SHP77 (cell line): ENCODE measurements at regions not wholly inside any gene's neighbourhood (a gene's known extent, or its start where the extent isn't known, plus 50 kb on each side); places are given as distances from the start of the nearest gene placed in this dataset.

ENCODE experiments used
- DNase-seq, 2 experiments: peaks; one replicate each; lab custom pipeline; 2025; lab: John Stamatoyannopoulos, UW

DNA sequence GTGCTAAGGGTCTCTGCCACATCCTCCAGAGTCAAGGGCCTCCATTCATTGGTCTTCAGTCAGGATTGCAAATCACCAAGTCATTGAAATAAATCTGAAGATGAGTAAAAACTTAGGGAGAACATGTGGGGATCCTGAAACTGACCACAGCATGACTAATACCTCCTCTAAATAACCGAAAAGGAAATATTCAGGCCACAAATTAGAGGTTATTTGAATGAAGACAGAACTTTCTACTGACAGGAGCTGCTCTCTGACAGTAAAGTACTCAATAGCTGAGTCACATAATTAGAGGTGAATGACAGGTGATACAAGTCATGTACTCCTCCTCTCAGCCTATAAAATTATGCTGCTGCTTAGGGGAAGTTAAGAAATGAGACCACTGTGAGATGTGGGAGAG, 240.2 kb upstream of the F9 start:
- no peak for DNase-seq

DNA sequence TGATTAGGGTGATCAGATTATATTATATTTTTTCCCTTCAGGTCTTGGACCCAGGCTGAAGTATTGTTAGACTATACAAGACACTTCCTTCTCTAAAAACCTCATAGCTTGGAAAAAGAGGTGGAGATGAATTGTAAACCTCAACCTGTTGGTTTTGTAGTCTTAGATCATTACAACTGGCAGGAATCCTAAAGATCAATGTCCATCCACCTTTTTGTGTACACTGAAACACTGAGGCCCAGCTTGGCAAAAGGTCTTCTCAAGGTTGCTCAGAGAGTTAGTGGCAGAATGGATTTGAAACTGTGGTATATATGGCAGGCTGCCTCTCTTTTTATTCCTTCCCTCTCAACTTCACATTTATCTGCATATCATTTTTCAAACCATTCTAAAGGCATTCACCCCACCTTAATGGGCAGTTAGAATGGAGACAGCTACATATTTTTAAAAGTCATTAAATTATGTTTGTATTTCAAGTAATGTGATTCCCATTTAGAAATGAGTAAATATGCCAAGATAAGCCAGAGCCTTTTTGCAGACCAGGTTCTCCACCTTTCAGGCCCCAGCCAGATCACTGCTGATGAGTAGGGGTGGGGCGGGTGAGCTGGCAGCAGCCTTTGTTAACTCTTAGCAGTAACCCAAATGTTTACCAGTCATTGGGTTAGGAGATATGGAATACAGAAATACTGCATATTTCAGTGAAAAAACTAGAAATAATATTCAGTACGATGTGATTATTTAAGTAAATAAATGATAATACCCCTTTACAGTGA, 243.2 kb upstream of the F9 start:
- DNase-seq = no peak

DNA sequence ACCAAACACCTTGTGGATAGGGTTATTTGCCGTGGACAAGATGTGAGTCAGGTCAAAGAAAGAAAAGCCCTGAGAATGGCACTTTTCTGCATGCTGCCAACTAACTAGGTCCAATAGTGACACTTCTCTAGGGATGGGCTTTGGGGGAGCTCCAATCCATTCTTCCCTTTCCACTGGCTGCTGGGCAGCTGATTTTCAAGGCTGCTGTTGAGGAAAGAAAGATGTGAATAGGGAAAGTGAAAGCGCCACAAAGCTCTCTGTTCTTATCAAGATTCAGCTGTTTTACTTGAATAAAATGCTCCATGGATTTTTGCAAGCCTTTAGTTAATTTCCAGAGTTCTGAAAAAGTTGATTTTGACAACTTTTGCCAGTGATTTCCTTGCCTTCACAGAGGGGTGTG, 244.2 kb upstream of the F9 start:
- DNase-seq = no peak

DNA sequence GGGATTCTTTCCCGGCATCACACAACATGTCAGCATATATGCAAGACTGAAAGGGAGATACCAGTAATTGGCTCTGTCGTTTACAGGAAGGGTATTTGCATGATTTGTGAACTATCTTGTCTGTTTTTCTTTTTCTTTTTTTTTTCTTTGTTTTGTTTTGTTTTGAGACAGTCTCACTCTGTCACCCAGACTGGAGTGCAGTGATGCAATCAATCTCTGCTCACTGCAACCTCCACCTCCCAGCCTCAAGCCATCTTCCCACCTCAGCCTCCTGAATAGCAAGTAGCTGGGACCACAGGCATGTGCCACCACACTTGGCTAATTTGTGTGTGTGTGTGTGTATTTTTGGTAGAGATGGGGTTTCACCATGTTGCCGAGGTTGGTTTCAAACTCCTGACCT, 262.7 kb upstream of the F9 start:
- no peak for DNase-seq

DNA sequence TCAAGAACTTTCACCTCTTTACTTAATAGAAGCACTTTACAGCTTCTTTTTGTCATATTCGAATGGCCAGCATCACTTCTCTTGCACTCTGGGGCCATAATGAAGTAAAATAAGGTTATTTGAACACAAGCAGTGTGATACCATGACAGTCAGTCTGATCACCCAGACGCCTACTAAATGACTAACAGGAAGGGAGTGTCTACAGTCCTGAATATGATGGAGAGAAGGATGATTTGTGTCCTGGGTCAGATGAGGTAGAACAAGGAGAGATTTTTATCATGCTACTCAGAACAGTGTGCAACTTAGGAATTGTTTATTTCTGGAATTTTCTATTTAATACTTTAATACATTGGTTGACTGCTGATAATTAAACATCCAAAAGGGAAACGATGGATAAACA, 284.2 kb upstream of the F9 start:
- no peak for DNase-seq

DNA sequence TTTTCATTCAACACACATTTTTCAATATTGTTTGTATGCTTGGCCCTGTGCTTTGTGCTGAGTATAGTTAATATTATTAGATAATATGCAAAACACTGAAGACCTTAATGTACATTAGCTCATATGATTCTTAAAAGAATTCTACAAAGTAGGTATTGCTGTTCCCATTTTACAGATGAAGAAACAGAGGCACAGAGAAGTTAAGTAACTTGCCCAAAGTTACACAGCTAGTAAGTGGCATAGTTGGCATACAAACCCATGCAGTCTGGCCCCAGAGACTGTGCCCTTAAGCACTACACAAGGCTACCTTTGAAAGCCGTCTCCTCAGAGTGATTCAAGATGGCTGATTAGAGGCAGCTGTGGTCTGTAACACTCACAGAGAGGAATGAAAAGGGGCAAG, 293.4 kb upstream of the F9 start:
- no peak for DNase-seq

DNA sequence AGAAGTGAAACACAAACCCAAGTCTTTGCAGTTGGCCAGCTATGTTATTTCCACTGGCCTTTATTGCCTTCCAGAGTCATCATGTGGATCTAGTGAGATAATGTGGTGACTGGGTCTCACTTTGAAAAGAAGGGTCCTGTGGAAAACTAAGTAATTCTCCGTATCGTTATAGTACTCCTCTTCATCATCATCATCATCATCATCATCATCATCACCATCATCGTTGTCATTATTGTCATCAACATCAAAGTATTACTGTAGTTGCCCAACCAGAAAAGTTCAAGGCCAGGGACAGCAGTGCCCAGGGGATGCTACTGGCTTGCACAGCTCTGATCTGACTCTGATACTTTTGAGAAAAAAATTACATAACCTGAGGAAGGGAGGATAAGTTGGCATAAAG, 295.6 kb upstream of the F9 start:
- no peak for DNase-seq

DNA sequence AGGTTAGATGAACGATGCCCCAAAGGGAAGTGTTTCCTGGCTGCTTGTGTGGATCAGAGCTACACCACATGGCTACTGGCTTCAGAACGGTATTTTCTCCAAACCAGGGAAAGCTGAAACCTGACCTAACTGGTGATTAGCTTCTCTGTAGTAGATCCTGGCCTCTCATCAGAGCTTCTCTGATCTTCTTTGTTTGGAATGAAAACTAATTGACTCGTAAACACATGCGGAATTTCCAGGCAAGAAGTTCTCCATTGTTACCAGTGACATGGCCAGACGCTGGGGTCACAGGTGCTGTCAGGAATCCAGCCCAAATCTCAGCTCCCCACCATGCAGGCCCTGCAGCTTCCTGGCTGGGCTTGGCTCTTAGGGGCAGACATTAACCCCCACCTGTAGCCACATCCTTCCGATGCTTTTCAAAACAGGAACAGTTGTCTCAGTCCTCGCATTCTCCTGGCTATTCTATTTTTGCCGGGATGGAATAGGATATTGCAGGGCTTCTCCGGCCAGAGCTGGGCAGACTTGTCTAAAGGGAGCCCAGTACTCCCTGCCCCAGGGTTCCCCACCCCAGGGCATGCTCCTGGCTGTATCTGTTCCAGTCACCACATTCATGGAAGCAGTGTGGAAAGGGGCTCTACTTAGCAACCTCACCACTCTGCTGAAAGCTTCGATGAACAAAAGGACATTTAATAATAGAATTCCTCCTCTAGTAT, 305.4 kb upstream of the F9 start:
- no peak for DNase-seq

DNA sequence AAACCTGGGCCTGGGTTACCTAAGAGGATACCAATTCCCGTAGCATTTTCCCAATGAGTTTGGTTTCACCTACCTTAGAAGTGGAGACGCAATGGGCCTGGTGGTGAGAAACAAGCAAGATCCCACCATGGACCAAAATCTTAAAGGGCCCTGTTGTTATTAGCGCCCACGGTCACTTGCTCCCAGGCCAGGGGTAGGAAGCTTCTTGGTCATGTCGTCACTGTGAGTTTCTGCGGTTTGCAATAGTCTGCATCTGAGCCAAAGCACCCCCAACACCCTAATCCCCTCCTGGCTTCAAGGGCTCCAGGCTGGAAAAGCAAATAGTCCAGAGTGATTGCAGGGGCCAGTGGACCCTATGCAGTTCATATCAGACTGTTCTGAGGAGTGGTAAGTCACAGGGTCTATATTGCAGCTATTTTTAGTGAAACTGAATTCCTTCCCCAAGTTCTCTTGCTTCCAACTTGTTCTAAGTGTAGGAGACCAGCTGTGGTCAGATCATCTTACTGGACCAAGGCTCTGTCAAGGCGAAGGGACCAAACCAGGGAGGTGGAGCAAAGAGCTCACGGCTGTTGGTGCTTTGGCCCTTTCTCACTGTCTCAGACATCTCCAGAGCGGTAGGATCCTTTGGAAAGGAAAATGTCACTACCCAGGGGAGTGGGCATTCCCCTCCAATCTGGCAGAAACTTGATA, 307.9 kb upstream of the F9 start:
- no peak for DNase-seq

DNA sequence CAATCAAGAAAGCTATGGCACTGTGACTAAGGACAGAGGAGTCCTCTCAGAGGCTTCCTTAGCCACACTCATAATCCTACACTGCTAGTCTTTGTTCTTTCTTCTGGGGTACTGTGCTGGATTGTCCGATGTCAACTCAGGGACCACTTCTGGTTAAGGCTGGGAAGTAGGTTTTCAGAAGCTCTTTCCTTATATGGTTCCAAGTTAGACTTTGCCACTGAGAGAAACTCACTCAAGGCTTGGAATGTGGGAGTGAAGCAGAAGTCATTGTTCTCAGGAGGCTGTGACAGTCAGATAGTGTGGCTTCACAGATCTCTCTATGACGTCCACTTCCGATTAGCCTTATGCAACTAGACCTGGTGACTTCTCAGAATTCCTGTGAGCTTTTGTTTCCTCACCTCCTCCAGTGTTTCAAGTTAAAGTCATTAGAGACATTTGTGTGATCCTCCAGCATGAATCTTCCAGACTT, 317.3 kb upstream of the F9 start:
- no peak for DNase-seq

DNA sequence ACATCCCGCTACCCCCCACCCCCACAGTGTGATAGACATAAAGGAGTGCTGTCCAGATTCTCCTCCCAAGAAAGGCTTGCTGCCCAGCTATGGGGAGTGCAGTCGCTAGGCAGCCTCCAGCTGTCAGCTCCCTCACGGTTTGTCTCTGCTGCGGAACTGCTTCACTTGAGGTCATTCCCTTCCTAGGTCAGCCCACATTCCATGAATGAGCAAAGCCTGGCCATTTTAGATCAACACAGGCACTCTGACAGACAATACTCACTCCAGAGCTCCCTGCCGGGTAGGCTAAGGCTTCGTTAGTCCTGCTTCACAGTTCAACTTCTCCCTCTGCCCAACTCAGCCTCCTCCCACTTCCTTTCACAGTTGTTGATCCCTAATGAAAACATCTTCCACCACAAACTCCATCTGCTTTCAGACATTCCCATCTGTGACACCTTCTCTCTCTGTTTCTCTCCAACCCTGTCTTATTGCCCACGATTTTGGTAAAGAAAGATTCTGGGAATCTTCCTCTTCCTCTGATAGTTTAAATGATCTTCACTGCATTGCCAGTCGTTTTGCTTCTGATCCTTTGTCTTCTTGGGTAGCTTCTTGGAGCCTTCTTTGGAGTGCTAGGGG, 318.9 kb upstream of the F9 start:
- DNase-seq = no peak

DNA sequence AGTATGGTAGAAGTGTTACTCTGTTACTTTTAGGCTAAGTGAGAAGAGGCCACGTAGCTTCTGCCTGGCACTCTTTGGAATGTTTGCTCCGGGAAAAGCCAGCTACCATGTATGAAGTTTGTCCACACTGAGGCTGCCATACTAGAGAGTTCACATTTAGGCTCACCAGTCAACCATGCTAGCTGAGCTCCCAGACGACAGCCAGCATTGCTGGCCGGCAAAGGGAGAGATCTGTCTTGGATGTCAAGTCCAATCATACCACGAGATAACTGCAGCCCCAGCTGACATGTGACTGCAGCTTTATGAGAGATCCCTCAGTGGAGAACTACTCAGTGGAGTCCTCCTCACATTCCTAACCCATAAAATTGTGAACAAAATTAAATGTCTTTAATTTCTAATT, 321.2 kb upstream of the F9 start:
- DNase-seq = no peak

DNA sequence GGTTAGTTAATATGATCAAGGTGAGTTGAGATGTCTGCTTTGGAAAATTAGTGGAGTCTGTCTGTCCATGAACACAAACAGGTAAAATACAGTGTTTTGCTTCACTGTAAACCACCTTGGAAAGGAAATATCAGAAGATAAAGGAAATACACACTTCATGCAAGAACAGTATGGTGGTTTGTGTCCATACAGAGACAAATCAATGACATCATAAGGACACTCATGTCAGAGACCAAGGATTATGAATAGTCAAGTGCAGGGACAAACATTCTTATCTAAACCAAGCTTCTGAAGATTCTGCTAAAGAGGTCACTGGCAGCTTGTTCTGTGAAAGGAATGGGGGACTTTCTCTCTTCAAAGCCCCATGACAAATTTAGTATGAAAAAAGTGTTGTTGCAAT, 322.9 kb upstream of the F9 start:
- DNase-seq = no peak

DNA sequence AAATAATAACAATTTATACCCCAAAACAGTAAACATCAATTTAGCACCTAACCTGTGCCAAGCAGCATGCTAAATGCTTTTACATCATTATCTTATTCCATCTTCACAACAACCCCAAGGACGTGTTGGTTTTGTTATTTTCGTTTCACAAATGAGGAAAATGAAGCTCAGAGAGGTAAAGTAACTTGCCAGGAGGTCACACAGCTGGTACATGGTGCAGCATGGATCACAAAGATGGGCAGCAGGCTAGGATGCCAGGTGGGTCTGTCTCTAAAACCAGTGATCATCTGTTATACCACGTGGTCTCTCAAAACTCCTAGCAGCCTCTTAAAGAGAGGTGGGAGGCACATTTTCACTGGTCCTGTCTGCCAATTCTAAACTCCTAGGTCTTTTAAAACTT, 323.6 kb upstream of the F9 start:
- no peak for DNase-seq

DNA sequence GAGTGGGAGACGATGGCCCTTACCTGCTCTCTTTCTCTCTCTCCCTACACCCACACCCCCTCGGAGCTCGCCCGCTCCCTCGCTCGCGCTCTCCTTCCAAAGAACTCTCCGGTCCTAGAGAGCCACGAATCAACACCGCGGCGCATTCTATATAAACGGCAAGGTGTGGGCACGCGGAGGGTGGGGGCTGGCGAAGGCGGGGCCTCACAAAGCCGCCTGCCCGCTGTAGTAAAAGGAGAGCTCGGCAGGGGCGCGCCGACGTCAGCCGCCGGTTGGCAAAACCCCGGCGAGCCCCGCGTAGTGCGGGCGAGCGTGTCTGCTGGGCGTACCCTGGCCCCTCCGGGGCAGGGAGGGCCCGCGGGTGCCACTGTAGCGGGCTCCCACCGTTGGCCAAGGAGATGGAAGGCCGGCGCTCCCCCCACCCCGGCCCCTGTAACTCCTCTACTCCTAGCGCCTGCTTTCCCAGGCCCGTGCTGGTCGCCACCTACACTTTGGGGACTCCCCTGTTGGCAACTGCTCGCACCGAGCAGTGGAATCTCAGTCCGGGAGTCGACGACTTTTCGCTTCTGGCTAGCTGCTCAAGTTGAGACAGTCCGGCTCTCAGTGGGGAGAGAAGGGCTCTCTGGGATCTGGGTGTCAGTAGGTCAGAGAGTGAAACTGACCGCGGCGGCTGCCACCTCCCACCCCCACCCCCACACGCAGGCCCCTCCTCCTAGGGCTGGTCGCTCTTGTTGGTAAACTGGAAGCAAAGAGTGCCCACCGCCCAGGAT, 325.5 kb upstream of the F9 start:
- no peak for DNase-seq

DNA sequence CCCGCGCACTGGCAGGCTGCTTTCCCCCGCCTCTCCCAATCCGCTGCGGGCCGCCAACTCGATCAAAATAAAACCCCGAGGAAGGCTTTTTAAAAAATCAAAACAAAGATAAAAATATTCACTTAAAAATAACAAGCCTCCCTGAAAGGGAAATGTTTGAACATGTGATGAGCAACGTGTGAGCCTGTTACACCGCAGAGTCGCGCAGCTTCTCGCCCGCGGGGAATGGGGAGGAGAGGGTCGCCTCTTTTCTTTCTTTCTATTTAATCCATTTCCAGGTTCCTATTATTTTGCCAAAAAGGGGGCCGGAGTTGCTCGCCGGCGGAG, 326.0 kb upstream of the F9 start:
- DNase-seq = no peak

DNA sequence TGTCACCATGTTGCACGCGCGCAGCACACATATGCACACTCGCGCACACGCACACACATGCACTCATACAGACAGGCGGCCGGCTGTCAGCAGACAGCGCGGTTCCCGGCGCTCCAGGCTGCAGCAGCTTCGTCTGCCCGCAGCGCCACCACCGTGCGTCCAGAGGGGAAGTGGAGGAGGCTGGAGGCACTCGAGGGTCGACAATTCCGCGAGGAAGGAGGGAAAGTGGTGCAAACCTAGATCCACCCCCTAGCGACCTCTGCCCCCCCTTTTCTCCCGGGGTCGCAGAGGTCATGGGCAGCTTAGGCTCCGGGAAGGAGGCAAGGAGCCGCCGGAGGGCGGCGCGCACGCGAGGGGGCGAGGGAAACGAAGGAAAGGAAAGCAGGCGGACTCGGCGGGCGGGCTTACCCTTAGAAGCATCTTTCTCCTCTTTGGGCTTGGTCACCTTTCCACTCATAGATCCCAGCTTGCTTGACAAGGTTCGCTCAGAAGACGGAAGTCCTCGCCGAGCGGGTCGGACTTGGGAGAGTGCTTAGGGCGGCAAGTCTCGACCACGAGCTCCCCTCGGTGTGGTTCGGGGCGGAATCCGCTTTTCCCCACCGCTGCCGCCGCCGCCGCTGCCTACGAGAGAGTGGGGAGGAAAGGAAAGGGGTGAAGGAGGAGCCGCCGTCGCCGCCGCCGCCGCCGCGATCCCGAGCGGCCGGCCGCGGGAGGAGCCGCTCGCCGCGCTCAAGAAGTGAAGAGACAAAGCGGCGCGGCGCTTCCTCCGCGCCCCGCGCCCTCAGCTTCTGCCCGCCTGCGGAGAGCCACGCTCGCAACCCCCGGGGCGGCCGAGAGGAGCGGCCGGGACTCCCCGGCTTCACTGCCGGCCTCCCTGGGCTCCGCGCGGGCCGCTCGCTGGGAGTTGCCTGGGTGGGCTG, 326.6 kb upstream of the F9 start:
- no peak for DNase-seq

DNA sequence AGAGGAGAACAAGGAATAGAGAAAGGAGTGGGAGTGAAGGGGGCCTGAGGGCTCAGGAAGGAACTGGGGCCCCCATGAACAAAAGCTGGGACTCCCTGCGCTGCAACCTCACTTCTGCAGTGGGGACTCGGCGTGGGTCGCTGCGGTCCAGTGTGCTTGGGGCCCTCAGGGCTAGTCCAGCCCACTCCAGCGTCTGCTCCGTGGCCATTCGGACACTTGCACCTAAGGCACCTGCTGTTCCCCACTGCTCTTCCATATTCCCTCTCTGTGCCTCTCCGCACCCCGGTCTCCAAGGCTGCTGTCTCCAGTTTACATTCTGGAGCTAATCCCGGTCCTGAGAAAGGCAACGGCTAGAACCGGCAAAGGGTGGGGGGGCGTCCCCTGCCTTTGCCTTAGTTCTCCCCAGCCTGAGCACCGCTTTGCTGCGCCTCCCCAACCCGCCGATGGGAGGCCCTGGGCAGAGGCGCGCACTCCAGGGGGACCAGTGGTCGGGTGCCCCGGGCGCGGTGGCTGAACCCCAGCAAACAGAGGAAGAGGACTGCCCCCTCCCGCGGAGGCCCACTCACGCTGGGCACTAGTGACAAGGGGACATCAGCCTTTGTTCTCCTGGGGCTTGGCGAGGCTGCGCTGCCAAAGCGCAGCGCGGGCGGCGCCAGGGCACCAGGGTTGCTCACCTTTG, 327.7 kb upstream of the F9 start:
- DNase-seq = no peak

DNA sequence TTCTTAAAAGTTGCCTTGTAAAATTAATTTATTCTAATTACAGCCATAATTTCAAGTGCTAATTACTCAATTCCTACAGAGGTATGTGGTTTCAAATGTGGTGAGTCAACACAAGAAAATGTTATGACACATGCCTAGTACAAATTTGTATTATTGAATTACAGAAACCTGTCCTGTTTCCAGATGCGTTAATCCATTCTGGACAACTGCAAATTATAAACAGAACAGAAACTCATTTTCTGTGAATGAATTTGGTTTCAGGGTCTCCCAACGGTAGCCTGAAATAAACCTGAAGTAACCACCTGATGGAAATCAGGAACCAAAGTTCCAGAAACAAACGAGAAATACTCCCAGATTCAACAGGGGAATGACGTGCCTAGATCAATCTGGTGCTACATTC, 328.6 kb upstream of the F9 start:
- no peak for DNase-seq

DNA sequence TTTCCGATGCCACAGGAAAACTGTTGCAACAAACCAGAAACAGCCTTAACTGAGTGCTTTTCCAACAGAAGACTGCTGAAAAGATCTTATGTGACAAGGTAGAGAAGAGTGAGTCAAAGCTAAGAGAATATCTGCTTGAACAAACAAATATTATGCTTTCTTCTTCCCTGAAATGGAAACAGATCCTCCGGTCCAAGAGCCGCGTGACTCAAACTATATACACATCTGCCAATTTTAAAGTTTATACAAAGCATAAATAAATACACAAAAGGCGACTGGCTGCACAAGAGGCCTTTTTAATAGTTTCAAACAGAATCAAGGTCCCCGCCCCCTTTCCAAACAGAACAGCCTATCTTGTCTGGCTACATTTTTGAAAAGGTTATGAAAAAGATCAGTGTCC, 329.7 kb upstream of the F9 start:
- no peak for DNase-seq

DNA sequence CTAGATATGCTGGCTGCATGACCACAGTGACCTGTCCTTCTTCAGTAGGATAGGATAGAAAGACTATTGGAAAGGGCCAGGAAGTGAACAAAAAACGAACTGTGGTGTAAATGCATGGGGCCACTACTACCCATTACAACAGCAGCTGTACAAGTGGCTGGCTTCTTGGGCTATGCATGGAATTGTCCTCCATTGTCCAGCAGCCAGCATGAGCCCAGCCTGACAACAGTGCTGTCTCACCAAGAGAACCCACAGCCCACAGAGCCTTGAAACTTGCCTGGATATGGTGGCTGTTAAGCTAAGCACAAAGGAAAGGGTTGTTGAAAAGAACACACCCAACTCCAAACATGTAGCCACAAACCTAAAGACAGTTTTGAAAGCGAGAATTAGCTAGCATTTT, 330.2 kb upstream of the F9 start:
- DNase-seq = no peak
